ENCODE measurements at regions not wholly inside any gene's neighbourhood (a gene's known extent, or its start where the extent isn't known, plus 50 kb on each side); places are given as distances from the start of the nearest gene placed in this dataset.

DNA sequence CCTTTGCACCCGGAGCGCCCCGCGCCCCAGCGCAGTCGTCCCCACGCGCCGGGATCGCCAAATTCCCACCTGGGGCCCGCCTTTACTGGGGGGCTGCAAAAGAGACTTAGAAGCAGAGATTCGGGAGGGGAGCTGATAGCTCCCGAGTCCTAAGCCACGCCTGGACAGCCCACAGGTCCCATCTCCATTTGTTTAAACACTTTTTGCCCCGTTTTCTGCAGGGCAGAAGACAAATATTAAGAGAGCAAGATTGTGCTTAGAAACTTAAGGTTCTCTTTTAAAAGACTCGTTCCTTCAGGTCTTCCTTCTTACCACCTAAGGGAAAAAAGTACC is 299.1 kb upstream of the NFE2L3 start:
- Histone ChIP-seq H3K9me3 (replicated peaks) (no peaks in the 10 kb centered on the region), H3K4me1 (peaks cover 49% of the 10 kb centered on the region), H3K36me3 (no peaks in the 10 kb centered on the region), H3K27ac (replicated peaks) (peak overlapping the region; percentile 45), H3K4me3 (no peak overlapping the region), H3K27me3 (ENCODE audit: low read depth) (peaks cover 86% of the 10 kb centered on the region)
- TF ChIP-seq, protein P1, sequence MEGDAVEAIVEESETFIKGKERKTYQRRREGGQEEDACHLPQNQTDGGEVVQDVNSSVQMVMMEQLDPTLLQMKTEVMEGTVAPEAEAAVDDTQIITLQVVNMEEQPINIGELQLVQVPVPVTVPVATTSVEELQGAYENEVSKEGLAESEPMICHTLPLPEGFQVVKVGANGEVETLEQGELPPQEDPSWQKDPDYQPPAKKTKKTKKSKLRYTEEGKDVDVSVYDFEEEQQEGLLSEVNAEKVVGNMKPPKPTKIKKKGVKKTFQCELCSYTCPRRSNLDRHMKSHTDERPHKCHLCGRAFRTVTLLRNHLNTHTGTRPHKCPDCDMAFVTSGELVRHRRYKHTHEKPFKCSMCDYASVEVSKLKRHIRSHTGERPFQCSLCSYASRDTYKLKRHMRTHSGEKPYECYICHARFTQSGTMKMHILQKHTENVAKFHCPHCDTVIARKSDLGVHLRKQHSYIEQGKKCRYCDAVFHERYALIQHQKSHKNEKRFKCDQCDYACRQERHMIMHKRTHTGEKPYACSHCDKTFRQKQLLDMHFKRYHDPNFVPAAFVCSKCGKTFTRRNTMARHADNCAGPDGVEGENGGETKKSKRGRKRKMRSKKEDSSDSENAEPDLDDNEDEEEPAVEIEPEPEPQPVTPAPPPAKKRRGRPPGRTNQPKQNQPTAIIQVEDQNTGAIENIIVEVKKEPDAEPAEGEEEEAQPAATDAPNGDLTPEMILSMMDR (IDR thresholded peaks at IDR 0.05; ENCODE audit: borderline replicate concordance) = no peak
- DNase-seq = no peak
- intact Hi-C loops (cut with micrococcal nuclease) = loop anchor here (5.0 to 10.0 kb wide), 3 partner anchors 286 to 591 kb away; no protein-coding TSS in a partner anchor

DNA sequence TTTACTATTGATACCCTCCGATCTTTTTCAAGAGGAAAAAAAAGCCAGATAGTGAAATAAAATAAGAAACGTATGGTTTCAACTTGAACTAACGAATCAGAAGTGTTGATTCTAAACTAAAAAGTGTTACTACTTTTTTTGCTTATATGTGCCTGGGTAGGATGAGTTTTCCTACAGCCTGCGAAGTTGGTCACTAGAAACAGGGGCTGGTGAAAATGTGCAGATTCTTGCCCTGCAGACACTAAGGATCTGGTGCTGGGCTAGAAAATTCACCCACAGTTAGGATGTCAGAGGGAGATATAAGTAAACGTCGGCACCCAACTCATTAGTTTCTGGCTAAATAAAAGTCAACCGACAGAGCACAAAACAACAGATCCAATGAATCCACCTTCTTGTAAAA is 298.7 kb upstream of the NFE2L3 start:
- intact Hi-C loops (cut with micrococcal nuclease) = loop anchor here (5.0 to 10.0 kb wide), 3 partner anchors 286 to 591 kb away; no protein-coding TSS in a partner anchor
- H3K36me3 ChIP-seq = no peaks in the 10 kb centered on the region
- no peak overlapping the region for H3K27ac ChIP-seq (replicated peaks)
- peaks cover 90% of the 10 kb centered on the region for H3K27me3 ChIP-seq (ENCODE audit: low read depth)
- no peak overlapping the region for H3K4me3 ChIP-seq
- peaks cover 49% of the 10 kb centered on the region for H3K4me1 ChIP-seq
- TF ChIP-seq, protein P1 (IDR thresholded peaks at IDR 0.05; ENCODE audit: borderline replicate concordance) = no peak
- H3K9me3 ChIP-seq (replicated peaks) = no peaks in the 10 kb centered on the region
- no peak for DNase-seq

- no peaks in the 10 kb centered on the region for H3K9me3 ChIP-seq (replicated peaks)
- peaks cover 45% of the 10 kb centered on the region for H3K4me1 ChIP-seq
- H3K4me3 ChIP-seq = no peak overlapping the region
- no peaks in the 10 kb centered on the region for H3K36me3 ChIP-seq
- intact Hi-C loops (cut with micrococcal nuclease) = loop anchor here (5.0 to 10.0 kb wide), 3 partner anchors 287 to 592 kb away; no protein-coding TSS in a partner anchor
- peaks cover 98% of the 10 kb centered on the region for H3K27me3 ChIP-seq (ENCODE audit: low read depth)
- TF ChIP-seq, protein P1 (IDR thresholded peaks at IDR 0.05; ENCODE audit: borderline replicate concordance) = no peak
- DNase-seq = no peak
- no peak overlapping the region for H3K27ac ChIP-seq (replicated peaks)
These were observed 297.9 kb upstream of the NFE2L3 start for GRCh38 chr7:25854059-25854458.

- TF ChIP-seq, protein P1 (IDR thresholded peaks at IDR 0.05; ENCODE audit: borderline replicate concordance) = peak; percentile 57
- Histone ChIP-seq H3K9me3 (replicated peaks) (no peaks in the 10 kb centered on the region), H3K36me3 (no peaks in the 10 kb centered on the region), H3K27me3 (ENCODE audit: low read depth) (peaks cover 99% of the 10 kb centered on the region), H3K27ac (replicated peaks) (no peak overlapping the region), H3K4me3 (no peak overlapping the region), H3K4me1 (peaks cover 38% of the 10 kb centered on the region)
- intact Hi-C loops (cut with micrococcal nuclease) = loop anchor here (5.0 to 10.0 kb wide), 3 partner anchors 288 to 593 kb away; no protein-coding TSS in a partner anchor
- no peak for DNase-seq
These were observed 297.1 kb upstream of the NFE2L3 start for GRCh38 chr7:25854608-25855497.

DNA sequence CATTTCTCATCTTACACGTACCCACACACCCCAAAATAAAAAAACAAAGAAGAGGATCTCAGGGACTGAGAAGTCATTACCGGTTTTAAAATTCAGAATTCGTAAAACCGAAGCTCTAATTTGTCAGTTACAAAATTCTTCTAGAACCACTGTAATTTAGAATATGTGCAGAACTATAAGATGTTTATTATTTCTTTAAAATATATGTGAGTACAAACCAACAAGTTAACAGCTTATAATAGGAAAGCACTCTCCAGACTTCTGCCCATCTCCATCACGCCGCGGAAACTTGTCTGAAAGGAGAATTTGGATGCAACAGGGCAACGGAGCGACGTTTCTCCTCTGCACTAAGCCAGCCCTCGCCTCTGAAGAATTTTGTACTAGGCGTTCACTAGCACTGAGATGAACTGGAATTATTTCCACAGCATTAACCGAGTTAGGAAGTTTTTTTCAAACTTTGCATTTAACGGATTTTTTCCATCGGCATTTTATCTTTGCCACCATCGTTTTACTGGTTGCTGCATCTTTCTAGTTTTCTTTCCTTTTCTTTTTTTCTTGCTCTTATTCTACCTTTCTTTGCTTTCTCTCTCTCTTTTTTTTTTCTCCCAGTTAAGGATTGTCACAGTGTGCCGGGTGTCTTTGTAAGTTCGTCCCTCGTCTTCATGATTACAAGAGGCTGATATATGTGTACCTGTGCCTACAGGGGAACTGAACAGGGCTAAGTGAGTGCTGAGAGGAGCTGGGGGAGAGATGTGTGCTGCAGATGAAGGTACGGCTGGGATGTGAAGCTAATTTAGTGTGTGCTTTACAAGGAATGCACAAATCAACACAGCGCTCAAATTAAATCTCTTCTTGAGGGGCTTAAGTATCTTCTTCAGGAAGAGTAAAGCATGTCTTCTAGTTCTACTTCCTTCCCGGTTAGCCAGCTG is 295.9 kb upstream of the NFE2L3 start:
- Histone ChIP-seq H3K4me3 (peak overlapping the region; percentile 62), H3K27me3 (ENCODE audit: low read depth) (peaks cover 100% of the 10 kb centered on the region), H3K9me3 (replicated peaks) (no peaks in the 10 kb centered on the region), H3K27ac (replicated peaks) (peak overlapping the region; percentile 51), H3K36me3 (no peaks in the 10 kb centered on the region), H3K4me1 (peaks cover 30% of the 10 kb centered on the region)
- intact Hi-C loops (cut with micrococcal nuclease) = loop anchor here (10.0 kb wide), 1 partner anchor 461 kb away; no protein-coding TSS in a partner anchor
- TF ChIP-seq, protein P1 (IDR thresholded peaks at IDR 0.05; ENCODE audit: borderline replicate concordance) = no peak
- DNase-seq = no peak

Data from left ventricle myocardium inferior (tissue), 1 donor.